Activated CD4-positive, alpha-beta T cell treated with anti-CD3 and anti-CD28 coated beads for 36 hours (primary cell): ENCODE measurements at regions not wholly inside any gene's neighbourhood (a gene's known extent, or its start where the extent isn't known, plus 50 kb on each side); places are given as distances from the start of the nearest gene placed in this dataset.

Experiments used
- ATAC-seq: fragments of 200-7000 bp; cut with Tn5 transposase; one replicate; pipeline ENCODE4 v1.10.0; 2021; ENCODE audit warnings: mild to moderate bottlenecking, moderate library complexity
- CTCF ChIA-PET: fragments of 350-600 bp; sonication (Branson Sonifier 250); formaldehyde crosslinking; loops from one replicate; lab custom pipeline; 2021; ENCODE audit warnings: antibody characterized with exemption; lab: Charles Lee
- POLR2A ChIA-PET: fragments of 350-600 bp; sonication (Branson Sonifier 250); formaldehyde crosslinking; loops from one replicate; lab custom pipeline; 2021; ENCODE audit warnings: antibody characterized with exemption, inconsistent platforms; lab: Charles Lee
- DNase-seq: peaks from one replicate; pipeline ENCODE4 v3.0.0-alpha.2; 2020
- H3K27ac Mint-ChIP-seq: one replicate; pipeline ENCODE4 v1.8.0; 2021; ENCODE audit warnings: mixed read lengths
- H3K27me3 Mint-ChIP-seq: one replicate; pipeline ENCODE4 v1.8.0; 2021; ENCODE audit warnings: mixed read lengths
- H3K36me3 Mint-ChIP-seq: one replicate; pipeline ENCODE4 v1.8.0; 2021; ENCODE audit warnings: low read depth, mixed read lengths
- H3K4me1 Mint-ChIP-seq: one replicate; pipeline ENCODE4 v1.8.0; 2021; ENCODE audit warnings: mixed read lengths
- H3K4me3 Mint-ChIP-seq: one replicate; pipeline ENCODE4 v1.8.0; 2021; ENCODE audit warnings: mild to moderate bottlenecking, moderate library complexity, mixed read lengths
- H3K9me3 Mint-ChIP-seq: one replicate; pipeline ENCODE4 v1.8.0; 2021; ENCODE audit warnings: low read depth, mixed read lengths
- intact Hi-C, 2 experiments: fragments of 100-400 bp; cut with DNase I in 1 of 2; cut with micrococcal nuclease in 1 of 2; formaldehyde crosslinking; loops; one replicate each; pipeline versions ENCODE4 v1.14.2 to v1.15.1; 2022 to 2024; cut with DNase I, micrococcal nuclease

GRCh38 chr21:14609274-14609673, 63.2 kb upstream of the SAMSN1 start:
- H3K27me3 Mint-ChIP-seq, result no peaks in the 10 kb centered on the region
- intact Hi-C loops, result no loop called here
- no peak for DNase-seq
- ATAC-seq, result no peak
- ChIA-PET CTCF (no interaction called here), POLR2A (interaction anchor here (0.6 kb wide), 1 partner anchor 44 kb away, joined by 3 read pairs; no protein-coding TSS in a partner anchor)
- no peak overlapping the region for H3K27ac Mint-ChIP-seq
- H3K9me3 Mint-ChIP-seq, result no peaks in the 10 kb centered on the region
- peaks cover 10% of the 10 kb centered on the region for H3K4me1 Mint-ChIP-seq
- H3K36me3 Mint-ChIP-seq, result no peaks in the 10 kb centered on the region
- no peak overlapping the region for H3K4me3 Mint-ChIP-seq

- DNase-seq, result no peak
- ChIA-PET POLR2A (no interaction called here), CTCF (interaction anchor here (0.7 kb wide), 1 partner anchor 988 kb away, joined by 3 read pairs; no protein-coding TSS in a partner anchor)
- intact Hi-C loops, result loop anchor here in 1 of 2 experiments (1.0 kb wide), 1 partner anchor 21 kb away; no protein-coding TSS in a partner anchor
- Mint-ChIP-seq H3K4me3 (no peak overlapping the region), H3K9me3 (no peaks in the 10 kb centered on the region), H3K4me1 (peaks cover 22% of the 10 kb centered on the region), H3K27ac (no peak overlapping the region), H3K36me3 (no peaks in the 10 kb centered on the region), H3K27me3 (no peaks in the 10 kb centered on the region)
- no peak for ATAC-seq
Measured at GRCh38 chr21:14607262-14607661, 61.1 kb upstream of the SAMSN1 start.

- ATAC-seq (peak; percentile 42), DNase-seq (no peak)
- H3K27ac Mint-ChIP-seq, result no peak overlapping the region
- no peak overlapping the region for H3K4me3 Mint-ChIP-seq
- ChIA-PET POLR2A (no interaction called here), CTCF (interaction anchor here (0.8 to 2.0 kb wide), 3 partner anchors 12 to 53 kb away, joined by 4 to 7 read pairs (median 4); no protein-coding TSS in a partner anchor)
- H3K36me3 Mint-ChIP-seq, result no peaks in the 10 kb centered on the region
- intact Hi-C loops, result no loop called here
- no peaks in the 10 kb centered on the region for H3K9me3 Mint-ChIP-seq
- no peaks in the 10 kb centered on the region for H3K27me3 Mint-ChIP-seq
- H3K4me1 Mint-ChIP-seq, result peaks cover 19% of the 10 kb centered on the region
Measured at GRCh38 chr21:14603202-14603601, 57.1 kb upstream of the SAMSN1 start.

GRCh38 chr21:14602382-14602958, 56.4 kb upstream of the SAMSN1 start:
- Mint-ChIP-seq H3K27ac (no peak overlapping the region), H3K36me3 (no peaks in the 10 kb centered on the region), H3K27me3 (no peaks in the 10 kb centered on the region), H3K9me3 (no peaks in the 10 kb centered on the region), H3K4me1 (peaks cover 19% of the 10 kb centered on the region), H3K4me3 (peak overlapping the region; percentile 28)
- DNase-seq, result no peak
- POLR2A ChIA-PET, result no interaction called here
- intact Hi-C loops, result no loop called here
- CTCF ChIA-PET, result interaction anchor here (1.3 to 2.0 kb wide), 2 partner anchors 11 to 52 kb away, joined by 4 to 7 read pairs; no protein-coding TSS in a partner anchor
- ATAC-seq, result no peak

GRCh38 chr21:14600569-14601297, 54.6 kb upstream of the SAMSN1 start:
- intact Hi-C loops, result no loop called here
- peaks cover 3% of the 10 kb centered on the region for H3K9me3 Mint-ChIP-seq
- POLR2A ChIA-PET, result no interaction called here
- ATAC-seq (peak; percentile 42), DNase-seq (no peak)
- no peak overlapping the region for H3K27ac Mint-ChIP-seq
- H3K4me1 Mint-ChIP-seq, result peaks cover 19% of the 10 kb centered on the region
- CTCF ChIA-PET, result interaction anchor here (0.5 to 1.5 kb wide), 2 partner anchors 9 to 92 kb away, joined by 3 to 6 read pairs; no protein-coding TSS in a partner anchor
- H3K36me3 Mint-ChIP-seq, result peaks cover 2% of the 10 kb centered on the region
- no peak overlapping the region for H3K4me3 Mint-ChIP-seq
- no peaks in the 10 kb centered on the region for H3K27me3 Mint-ChIP-seq

- H3K4me1 Mint-ChIP-seq, result peaks cover 15% of the 10 kb centered on the region
- intact Hi-C loops, result no loop called here
- DNase-seq, result no peak
- ChIA-PET POLR2A (no interaction called here), CTCF (no interaction called here)
- no peak overlapping the region for H3K27ac Mint-ChIP-seq
- peaks cover 2% of the 10 kb centered on the region for H3K36me3 Mint-ChIP-seq
- H3K4me3 Mint-ChIP-seq, result no peak overlapping the region
- no peak for ATAC-seq
- peaks cover 7% of the 10 kb centered on the region for H3K9me3 Mint-ChIP-seq
- H3K27me3 Mint-ChIP-seq, result no peaks in the 10 kb centered on the region
Measured at GRCh38 chr21:14598065-14598464, 52.0 kb upstream of the SAMSN1 start.
